ENCODE measurements at regions not wholly inside any gene's neighbourhood (a gene's known extent, or its start where the extent isn't known, plus 50 kb on each side); places are given as distances from the start of the nearest gene placed in this dataset.

GRCh38 chrX:121598356-121598755 is 550.9 kb downstream of the GLUD2 start:
- H3K27ac Mint-ChIP-seq (ENCODE audit: unreplicated experiment) = no peak overlapping the region
- DNase-seq = no peak
- intact Hi-C loops (cut with micrococcal nuclease; ENCODE audit: unreplicated experiment) = no loop called here
- H3K9me3 Mint-ChIP-seq (ENCODE audit: unreplicated experiment) = no peaks in the 10 kb centered on the region
- Histone ChIP-seq H3K36me3 (ENCODE audit: control insufficient read depth, insufficient read depth, low read length) (no peaks in the 10 kb centered on the region), H3K9me3 (no peaks in the 10 kb centered on the region), H3K4me1 (no peaks in the 10 kb centered on the region), H3K4me3 (ENCODE audit: low read depth, low read length) (no peak overlapping the region), H3K27me3 (replicated peaks; ENCODE audit: control insufficient read depth, insufficient read depth, low read length) (no peaks in the 10 kb centered on the region)
- H3K4me1 Mint-ChIP-seq (ENCODE audit: low read depth, unreplicated experiment) = no peaks in the 10 kb centered on the region
- H3K36me3 Mint-ChIP-seq (ENCODE audit: insufficient read depth, unreplicated experiment) = no peaks in the 10 kb centered on the region
- no peak for TF ChIP-seq CTCF (IDR thresholded peaks at IDR 0.05; ENCODE audit: insufficient read depth in 1 of 2, low read depth in 1 of 2, low read length in 1 of 2, severe bottlenecking in 1 of 2, unreplicated experiment in 1 of 2)
- no peak overlapping the region for H3K4me3 Mint-ChIP-seq (ENCODE audit: unreplicated experiment)
- ChIA-PET CTCF (no interaction called here), POLR2A (no interaction called here)
- H3K27me3 Mint-ChIP-seq (ENCODE audit: insufficient read depth, unreplicated experiment) = no peaks in the 10 kb centered on the region
- no TSS peak for BruUV-seq (replicated peaks)

- Histone ChIP-seq H3K9me3 (no peaks in the 10 kb centered on the region), H3K4me1 (no peaks in the 10 kb centered on the region), H3K4me3 (ENCODE audit: low read depth, low read length) (no peak overlapping the region), H3K27me3 (replicated peaks; ENCODE audit: control insufficient read depth, insufficient read depth, low read length) (no peaks in the 10 kb centered on the region), H3K36me3 (ENCODE audit: control insufficient read depth, insufficient read depth, low read length) (no peaks in the 10 kb centered on the region)
- POLR2A ChIA-PET = no interaction called here
- TF ChIP-seq CTCF (IDR thresholded peaks at IDR 0.05; ENCODE audit: insufficient read depth in 1 of 2, low read depth in 1 of 2, low read length in 1 of 2, severe bottlenecking in 1 of 2, unreplicated experiment in 1 of 2) = no peak
- CTCF ChIA-PET = no interaction called here
- H3K27ac Mint-ChIP-seq (ENCODE audit: unreplicated experiment) = no peak overlapping the region
- no peaks in the 10 kb centered on the region for H3K27me3 Mint-ChIP-seq (ENCODE audit: insufficient read depth, unreplicated experiment)
- BruUV-seq (replicated peaks) = no TSS peak
- intact Hi-C loops (cut with micrococcal nuclease; ENCODE audit: unreplicated experiment) = no loop called here
- H3K4me1 Mint-ChIP-seq (ENCODE audit: low read depth, unreplicated experiment) = no peaks in the 10 kb centered on the region
- no peak for DNase-seq
- H3K36me3 Mint-ChIP-seq (ENCODE audit: insufficient read depth, unreplicated experiment) = no peaks in the 10 kb centered on the region
- H3K4me3 Mint-ChIP-seq (ENCODE audit: unreplicated experiment) = no peak overlapping the region
- no peaks in the 10 kb centered on the region for H3K9me3 Mint-ChIP-seq (ENCODE audit: unreplicated experiment)
Observed at GRCh38 chrX:121635141-121635540, 587.7 kb downstream of the GLUD2 start.

GRCh38 chrX:121639781-121640180 is 592.4 kb downstream of the GLUD2 start:
- ChIA-PET POLR2A (no interaction called here), CTCF (no interaction called here)
- no peak overlapping the region for H3K4me3 Mint-ChIP-seq (ENCODE audit: unreplicated experiment)
- H3K27ac Mint-ChIP-seq (ENCODE audit: unreplicated experiment) = no peak overlapping the region
- intact Hi-C loops (cut with micrococcal nuclease; ENCODE audit: unreplicated experiment) = no loop called here
- no peaks in the 10 kb centered on the region for H3K9me3 Mint-ChIP-seq (ENCODE audit: unreplicated experiment)
- H3K4me1 Mint-ChIP-seq (ENCODE audit: low read depth, unreplicated experiment) = no peaks in the 10 kb centered on the region
- H3K36me3 Mint-ChIP-seq (ENCODE audit: insufficient read depth, unreplicated experiment) = no peaks in the 10 kb centered on the region
- H3K27me3 Mint-ChIP-seq (ENCODE audit: insufficient read depth, unreplicated experiment) = no peaks in the 10 kb centered on the region
- BruUV-seq (replicated peaks) = no TSS peak
- Histone ChIP-seq H3K36me3 (ENCODE audit: control insufficient read depth, insufficient read depth, low read length) (no peaks in the 10 kb centered on the region), H3K4me1 (no peaks in the 10 kb centered on the region), H3K9me3 (no peaks in the 10 kb centered on the region), H3K4me3 (ENCODE audit: low read depth, low read length) (no peak overlapping the region), H3K27me3 (replicated peaks; ENCODE audit: control insufficient read depth, insufficient read depth, low read length) (no peaks in the 10 kb centered on the region)
- no peak for TF ChIP-seq CTCF (IDR thresholded peaks at IDR 0.05; ENCODE audit: insufficient read depth in 1 of 2, low read depth in 1 of 2, low read length in 1 of 2, severe bottlenecking in 1 of 2, unreplicated experiment in 1 of 2)
- no peak for DNase-seq

All from Caco-2 (cell line).